Uterus (tissue), 2 donors: ENCODE measurements at regions not wholly inside any gene's neighbourhood (a gene's known extent, or its start where the extent isn't known, plus 50 kb on each side); places are given as distances from the start of the nearest gene placed in this dataset.

Experiments
- POLR2A ChIP-seq, 2 donors: fragments of 450-650 bp; IDR thresholded peaks; one replicate each; pipeline ENCODE4 v1.6.1; 2016; ENCODE audit warnings: antibody characterized with exemption in 2 of 2, mild to moderate bottlenecking in 1 of 2, moderate library complexity in 1 of 2
- TF ChIP-seq, protein P1 (sequence below), 4 experiments: fragments of 200-600 bp in 2 of 4; fragments of 450-650 bp in 2 of 4; sonication (generic) in 2 of 4; IDR thresholded peaks; one replicate each; pipeline ENCODE4 v1.5.1; 2016 to 2019; ENCODE audit warnings: antibody characterized with exemption in 4 of 4, mild to moderate bottlenecking in 2 of 4, moderate library complexity in 1 of 4

GRCh38 chr9:82799286-82799685, 263.7 kb downstream of the RASEF start:
- TF ChIP-seq, protein P1, sequence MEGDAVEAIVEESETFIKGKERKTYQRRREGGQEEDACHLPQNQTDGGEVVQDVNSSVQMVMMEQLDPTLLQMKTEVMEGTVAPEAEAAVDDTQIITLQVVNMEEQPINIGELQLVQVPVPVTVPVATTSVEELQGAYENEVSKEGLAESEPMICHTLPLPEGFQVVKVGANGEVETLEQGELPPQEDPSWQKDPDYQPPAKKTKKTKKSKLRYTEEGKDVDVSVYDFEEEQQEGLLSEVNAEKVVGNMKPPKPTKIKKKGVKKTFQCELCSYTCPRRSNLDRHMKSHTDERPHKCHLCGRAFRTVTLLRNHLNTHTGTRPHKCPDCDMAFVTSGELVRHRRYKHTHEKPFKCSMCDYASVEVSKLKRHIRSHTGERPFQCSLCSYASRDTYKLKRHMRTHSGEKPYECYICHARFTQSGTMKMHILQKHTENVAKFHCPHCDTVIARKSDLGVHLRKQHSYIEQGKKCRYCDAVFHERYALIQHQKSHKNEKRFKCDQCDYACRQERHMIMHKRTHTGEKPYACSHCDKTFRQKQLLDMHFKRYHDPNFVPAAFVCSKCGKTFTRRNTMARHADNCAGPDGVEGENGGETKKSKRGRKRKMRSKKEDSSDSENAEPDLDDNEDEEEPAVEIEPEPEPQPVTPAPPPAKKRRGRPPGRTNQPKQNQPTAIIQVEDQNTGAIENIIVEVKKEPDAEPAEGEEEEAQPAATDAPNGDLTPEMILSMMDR (IDR thresholded peaks at IDR 0.05): no peak
- TF ChIP-seq POLR2A (IDR thresholded peaks at IDR 0.05): no peak
